ENCODE measurements at regions not wholly inside any gene's neighbourhood (a gene's known extent, or its start where the extent isn't known, plus 50 kb on each side); places are given as distances from the start of the nearest gene placed in this dataset.

GRCh38 chr2:9140645-9141044 lies 66.0 kb upstream of the ASAP2 start:
- Histone ChIP-seq H3K36me3 (ENCODE audit: control insufficient read depth in 2 of 2, extremely low read depth in 1 of 2, insufficient read depth in 2 of 2, low read length in 2 of 2) (no peaks in the 10 kb centered on the region), H2AFZ (ENCODE audit: low read depth, low read length) (no peak overlapping the region), H3K9me1 (replicated peaks; ENCODE audit: control insufficient read depth, extremely low read depth, insufficient read depth, low read length) (no peaks in the 10 kb centered on the region), H3K9me3 (replicated peaks; ENCODE audit: control insufficient read depth, insufficient read depth, low read length) (no peaks in the 10 kb centered on the region), H3K4me2 (ENCODE audit: insufficient read depth, low read length) (no peak overlapping the region), H3K4me3 (replicated peaks in 1 of 3; ENCODE audit: insufficient read depth in 1 of 3, low read depth in 1 of 3, low read length in 3 of 3) (no peak overlapping the region), H3K27me3 (ENCODE audit: control insufficient read depth in 2 of 2, insufficient read depth in 2 of 2, low read length in 2 of 2) (no peaks in the 10 kb centered on the region), H3K4me1 (ENCODE audit: control insufficient read depth, extremely low read depth, insufficient read depth, low read length) (peaks cover 5% of the 10 kb centered on the region), H3K9ac (replicated peaks; ENCODE audit: extremely low read depth, insufficient read depth, low read length) (no peak overlapping the region), H4K20me1 (replicated peaks; ENCODE audit: control insufficient read depth, extremely low read depth, insufficient read depth, low read length) (no peaks in the 10 kb centered on the region), H3K79me2 (ENCODE audit: control insufficient read depth, insufficient read depth, low read length) (no peaks in the 10 kb centered on the region), H3K27ac (ENCODE audit: insufficient read depth, low read depth, low read length) (no peak overlapping the region)
- intact Hi-C loops (cut with micrococcal nuclease) = loop anchor here (5.0 kb wide), 1 partner anchor 332 kb away; the partner anchor contains the start of gene IAH1
- DNase-seq (ENCODE audit: low read depth, low spot score) (no peak), FAIRE-seq (no peak)
- TF ChIP-seq FOS (IDR thresholded peaks at IDR 0.05; ENCODE audit: borderline replicate concordance, insufficient read depth, low read length) (no peak), MYC (IDR thresholded peaks at IDR 0.05; ENCODE audit: low read depth, low read length) (no peak), JUN (IDR thresholded peaks at IDR 0.05; ENCODE audit: borderline replicate concordance, insufficient read depth, insufficient read length, low read depth) (no peak), POLR2A (IDR thresholded peaks at IDR 0.05; ENCODE audit: low read depth, low read length) (no peak), POLR2AphosphoS5 (IDR thresholded peaks at IDR 0.05; ENCODE audit: insufficient read depth, low read depth, low read length) (no peak), EZH2 (IDR thresholded peaks at IDR 0.05; ENCODE audit: borderline replicate concordance, low read depth, low read length, severe bottlenecking) (no peak), GATA2 (IDR thresholded peaks at IDR 0.05; ENCODE audit: insufficient read depth, insufficient read length, low read depth, low read length) (no peak)
- TF ChIP-seq, protein P1, sequence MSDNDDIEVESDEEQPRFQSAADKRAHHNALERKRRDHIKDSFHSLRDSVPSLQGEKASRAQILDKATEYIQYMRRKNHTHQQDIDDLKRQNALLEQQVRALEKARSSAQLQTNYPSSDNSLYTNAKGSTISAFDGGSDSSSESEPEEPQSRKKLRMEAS (IDR thresholded peaks at IDR 0.05; ENCODE audit: insufficient read depth, insufficient read length) = no peak
- TF ChIP-seq, protein P2, sequence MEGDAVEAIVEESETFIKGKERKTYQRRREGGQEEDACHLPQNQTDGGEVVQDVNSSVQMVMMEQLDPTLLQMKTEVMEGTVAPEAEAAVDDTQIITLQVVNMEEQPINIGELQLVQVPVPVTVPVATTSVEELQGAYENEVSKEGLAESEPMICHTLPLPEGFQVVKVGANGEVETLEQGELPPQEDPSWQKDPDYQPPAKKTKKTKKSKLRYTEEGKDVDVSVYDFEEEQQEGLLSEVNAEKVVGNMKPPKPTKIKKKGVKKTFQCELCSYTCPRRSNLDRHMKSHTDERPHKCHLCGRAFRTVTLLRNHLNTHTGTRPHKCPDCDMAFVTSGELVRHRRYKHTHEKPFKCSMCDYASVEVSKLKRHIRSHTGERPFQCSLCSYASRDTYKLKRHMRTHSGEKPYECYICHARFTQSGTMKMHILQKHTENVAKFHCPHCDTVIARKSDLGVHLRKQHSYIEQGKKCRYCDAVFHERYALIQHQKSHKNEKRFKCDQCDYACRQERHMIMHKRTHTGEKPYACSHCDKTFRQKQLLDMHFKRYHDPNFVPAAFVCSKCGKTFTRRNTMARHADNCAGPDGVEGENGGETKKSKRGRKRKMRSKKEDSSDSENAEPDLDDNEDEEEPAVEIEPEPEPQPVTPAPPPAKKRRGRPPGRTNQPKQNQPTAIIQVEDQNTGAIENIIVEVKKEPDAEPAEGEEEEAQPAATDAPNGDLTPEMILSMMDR (IDR thresholded peaks at IDR 0.05; ENCODE audit: extremely low read depth in 1 of 2, insufficient read depth in 1 of 2, low read depth in 1 of 2, low read length in 2 of 2) = no peak
- POLR2A ChIA-PET = interaction anchor here (0.7 kb wide), 1 partner anchor 245 kb away, joined by 3 read pairs; no protein-coding TSS in a partner anchor
- CTCF ChIA-PET = interaction anchor here (0.6 to 5.6 kb wide), 15 partner anchors 12 to 448 kb away, joined by 3 to 126 read pairs (median 5); no protein-coding TSS in a partner anchor
- dilution Hi-C loops (cut with MboI; ENCODE audit: extremely low pct_ligation_motif_present, low sequenced_read_pairs) = no loop called here
- no TSS peak for BruUV-seq (replicated peaks)
